DND-41 (cell line): ENCODE measurements at regions not wholly inside any gene's neighbourhood (a gene's known extent, or its start where the extent isn't known, plus 50 kb on each side); places are given as distances from the start of the nearest gene placed in this dataset.

Experiments
- CTCF ChIP-seq: IDR thresholded peaks from 2 replicates; pipeline ENCODE4 v1.5.1; 2012; ENCODE audit warnings: borderline replicate concordance, low read length, moderate library complexity, mild to moderate bottlenecking; ENCODE audit not compliant: poor library complexity, severe bottlenecking; ENCODE audit errors: extremely low read depth
- EZH2 ChIP-seq: IDR thresholded peaks from 3 replicates; pipeline ENCODE4 v1.6.1; 2012; ENCODE audit warnings: borderline replicate concordance, low read depth, mild to moderate bottlenecking, moderate library complexity, low read length, inconsistent platforms; ENCODE audit not compliant: severe bottlenecking

- TF ChIP-seq CTCF (no peak), EZH2 (no peak)
These were observed 412.8 kb upstream of the TBX3 start for GRCh38 chr12:115096588-115097397.
